CD4-positive, alpha-beta T cell treated with Interleukin-10 for 1 hour (primary cell): ENCODE measurements at regions not wholly inside any gene's neighbourhood (a gene's known extent, or its start where the extent isn't known, plus 50 kb on each side); places are given as distances from the start of the nearest gene placed in this dataset.
"Not testable (repeated sequence)": the region's sequence is repeated elsewhere in the genome, so short reads cannot be mapped to it uniquely, and the experiment has no call there.

Experiments
- DNase-seq: peaks from one replicate; pipeline ENCODE4 v3.0.0-alpha.2; 2020

DNA sequence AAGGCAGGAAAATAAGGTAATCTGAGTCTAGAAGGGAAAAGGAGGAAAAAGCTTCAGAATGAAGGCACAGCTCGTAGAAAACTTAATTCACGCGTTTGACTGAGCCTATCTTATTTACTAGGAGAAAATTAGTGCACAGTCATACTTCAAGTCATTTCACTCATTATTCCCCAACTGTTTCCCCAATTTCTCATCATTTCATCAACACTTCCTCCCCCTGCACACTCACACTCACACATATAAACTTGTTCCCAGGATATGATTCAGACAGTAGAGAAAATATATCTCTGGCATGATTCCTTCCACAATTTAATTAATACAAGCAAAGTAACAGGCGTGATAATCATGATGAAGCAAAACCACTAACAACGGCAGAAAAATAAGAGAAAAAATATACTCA, 94.5 kb upstream of the F13A1 start:
- DNase-seq: no peak

DNA sequence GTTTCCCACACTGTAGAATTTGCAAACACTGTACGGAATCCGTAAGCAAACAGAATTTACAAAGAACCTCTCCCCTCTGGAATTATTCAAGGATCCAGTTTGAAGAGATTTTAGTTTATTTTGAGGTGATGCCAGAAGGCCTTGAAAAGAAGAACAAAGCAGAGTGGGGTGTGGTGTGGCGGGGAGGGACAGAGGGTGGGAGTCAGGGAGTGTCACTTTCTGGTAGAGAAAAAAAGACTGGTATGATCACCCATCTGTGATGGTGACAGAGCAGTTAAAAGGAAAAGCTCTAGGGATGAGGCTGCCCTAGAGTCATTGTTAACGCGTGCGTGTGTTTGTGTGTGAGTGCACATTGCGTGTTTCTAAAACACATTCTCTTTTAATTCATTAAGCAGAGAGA, 97.0 kb upstream of the F13A1 start:
- no peak for DNase-seq

DNA sequence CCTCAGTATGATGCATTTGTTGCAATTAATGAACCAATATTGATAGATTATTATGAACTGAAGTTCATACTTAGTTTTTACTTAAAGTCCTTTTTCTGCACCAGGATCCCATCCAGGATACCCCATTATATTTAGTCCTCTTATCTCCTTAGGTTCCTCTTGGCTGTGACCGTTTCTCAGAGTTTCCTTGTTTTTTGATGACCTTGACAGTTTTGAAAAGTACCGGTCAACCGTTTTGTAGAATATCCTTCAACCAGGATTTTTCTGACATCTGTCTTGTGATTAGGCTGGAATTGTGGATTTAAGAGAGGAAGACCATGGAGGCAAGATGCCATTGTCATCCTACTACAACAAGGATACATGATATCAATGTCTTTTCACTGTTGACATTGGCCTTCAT, 98.0 kb upstream of the F13A1 start:
- no peak for DNase-seq

DNA sequence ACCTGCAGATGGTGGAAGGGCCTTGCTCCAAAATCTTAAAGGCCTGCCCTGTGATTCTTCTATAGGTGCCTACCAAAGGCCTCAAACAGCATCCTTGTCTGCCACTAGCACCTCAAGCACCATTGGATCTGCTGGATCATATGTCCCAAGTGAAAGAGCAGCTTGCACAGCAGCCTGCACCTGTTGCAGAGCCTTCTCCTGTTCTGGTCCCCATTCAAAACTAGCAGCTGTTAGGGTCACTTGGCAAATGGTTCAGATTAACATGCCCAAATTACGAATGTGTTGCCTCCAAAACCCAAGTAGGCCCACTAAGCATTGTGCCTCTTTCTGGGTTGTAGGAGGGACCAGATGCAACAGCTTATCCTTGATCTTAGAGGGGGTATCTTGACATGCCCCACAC, 99.6 kb upstream of the F13A1 start:
- DNase-seq: no peak

DNA sequence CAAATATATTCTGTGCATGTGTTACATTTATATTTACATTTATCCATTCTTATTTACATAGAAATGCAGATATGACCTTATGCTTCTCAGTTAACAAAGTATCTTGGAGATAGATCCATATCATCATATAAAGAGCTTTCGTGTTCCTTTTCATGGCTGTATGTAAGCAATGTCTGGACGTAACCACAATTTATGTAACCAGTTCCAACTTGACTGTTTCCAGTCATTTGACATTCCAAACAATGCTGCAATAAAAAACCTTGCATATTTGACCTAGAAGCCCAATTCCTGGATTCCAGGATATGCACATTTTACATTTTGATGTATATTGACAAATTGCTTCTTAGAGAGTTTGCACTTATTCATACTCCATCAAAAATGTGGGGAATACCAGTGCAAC, 113.7 kb upstream of the F13A1 start:
- DNase-seq: no peak

DNA sequence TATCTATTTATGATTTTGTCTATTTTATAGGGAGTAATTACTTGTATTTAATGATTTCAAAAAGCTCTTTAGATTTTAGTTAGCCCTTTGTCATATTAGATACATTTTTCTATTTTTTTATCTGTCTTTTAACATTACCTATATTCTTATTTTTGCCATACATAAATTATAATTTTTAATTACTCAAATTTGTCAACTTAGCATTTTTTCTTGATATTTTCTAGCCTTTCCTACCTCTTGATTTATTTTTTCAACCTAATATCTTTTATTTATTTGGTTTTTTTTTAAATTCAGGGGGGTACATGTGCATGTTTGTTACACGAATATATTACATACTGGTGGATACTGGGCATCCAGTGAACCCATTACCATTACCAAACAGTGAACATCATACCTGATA, 114.3 kb upstream of the F13A1 start:
- no peak for DNase-seq

DNA sequence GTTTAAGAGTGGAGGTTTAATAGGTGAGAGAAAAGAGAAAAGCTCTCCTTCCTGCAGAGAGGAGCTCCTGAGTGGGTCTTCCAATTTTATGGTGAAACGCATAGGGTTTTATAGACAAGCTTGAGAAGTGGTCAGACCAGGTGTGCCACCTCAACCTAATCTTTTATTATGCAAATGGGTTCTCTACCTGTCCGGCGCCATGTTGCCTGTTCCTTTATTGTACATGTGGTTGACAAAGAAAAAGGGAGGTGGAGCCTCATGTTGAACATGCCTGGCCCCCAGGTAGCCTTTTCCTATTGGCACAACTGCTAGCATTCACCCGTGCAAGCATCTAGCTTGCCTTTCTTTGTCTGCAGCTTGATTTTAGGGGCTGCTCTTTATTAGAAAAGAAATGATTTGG, 115.9 kb upstream of the F13A1 start:
- no peak for DNase-seq

DNA sequence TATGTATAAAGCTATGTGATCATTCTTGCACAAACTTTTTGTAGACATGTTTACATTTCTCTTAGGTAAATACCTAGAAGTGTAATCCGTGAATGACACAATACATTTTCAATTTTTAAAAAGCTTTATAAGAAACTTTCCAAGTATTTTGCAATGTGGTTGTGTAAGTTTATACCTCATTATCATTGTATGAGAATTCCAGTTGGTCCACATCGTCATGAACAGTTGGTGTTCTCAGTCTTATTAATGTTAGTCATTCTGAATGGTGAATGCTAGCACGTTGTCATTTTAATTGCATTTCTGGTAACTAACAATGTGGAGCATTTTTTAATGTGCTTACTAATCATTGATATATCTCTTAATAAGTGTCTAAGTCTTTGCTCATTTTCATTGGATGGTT, 116.5 kb upstream of the F13A1 start:
- no peak for DNase-seq

DNA sequence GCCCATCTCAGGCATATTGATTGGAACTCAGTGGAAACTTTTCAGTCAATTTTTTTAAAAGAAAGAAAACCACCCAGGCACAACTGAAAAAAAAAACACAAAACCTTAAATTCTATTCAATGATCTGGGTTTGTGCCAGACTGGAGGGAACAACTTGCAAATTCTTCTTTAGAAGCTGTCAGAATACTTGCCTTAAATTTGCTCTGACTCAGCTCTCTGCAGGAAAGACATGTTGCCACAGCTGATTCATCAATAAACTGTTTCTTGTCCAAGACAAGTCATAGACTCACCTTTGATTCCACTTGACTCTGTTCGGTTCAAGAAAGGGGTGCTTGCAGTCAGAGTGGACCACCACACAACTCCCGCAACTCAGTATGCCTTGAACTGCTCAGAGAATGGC, 117.8 kb upstream of the F13A1 start:
- no peak for DNase-seq

DNA sequence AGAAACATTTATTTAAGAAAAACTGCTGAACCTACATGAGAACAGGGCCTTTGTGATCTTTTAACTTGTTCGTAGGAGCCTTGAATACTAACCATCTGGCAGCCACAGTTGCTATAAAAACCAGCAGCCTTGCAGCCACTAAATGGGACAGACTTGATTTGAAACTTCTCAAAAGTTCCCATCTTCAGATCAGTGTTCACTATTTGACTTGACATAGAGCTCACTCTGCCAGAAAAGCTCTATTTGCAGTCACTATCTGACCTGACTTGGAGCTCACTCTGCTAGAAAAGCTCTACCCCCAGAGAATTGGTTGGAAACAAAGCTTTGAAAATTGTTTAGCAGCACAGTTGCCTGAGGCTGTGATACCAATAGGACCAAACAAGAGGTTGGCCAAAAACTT, 119.3 kb upstream of the F13A1 start:
- DNase-seq: no peak

DNA sequence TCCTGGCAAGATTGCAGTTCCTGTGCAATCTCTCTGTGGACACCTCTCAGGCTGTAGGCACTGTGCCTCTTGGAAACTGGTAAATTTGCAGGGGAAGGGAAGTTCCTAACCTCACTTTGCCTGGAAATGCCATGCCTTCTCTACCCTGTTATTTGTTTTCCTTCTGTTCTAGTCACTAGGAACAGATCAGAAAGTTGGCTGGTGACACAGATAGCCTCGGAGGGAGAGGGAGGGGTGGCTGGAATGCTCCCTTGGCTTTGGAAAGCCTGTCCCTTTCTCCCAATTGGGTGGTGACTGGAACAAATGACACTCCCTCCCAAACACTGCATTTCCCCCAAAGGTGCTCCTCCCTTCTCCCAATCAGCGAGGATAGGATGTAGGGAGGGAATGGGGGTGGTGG, 131.5 kb upstream of the F13A1 start:
- DNase-seq: no peak

DNA sequence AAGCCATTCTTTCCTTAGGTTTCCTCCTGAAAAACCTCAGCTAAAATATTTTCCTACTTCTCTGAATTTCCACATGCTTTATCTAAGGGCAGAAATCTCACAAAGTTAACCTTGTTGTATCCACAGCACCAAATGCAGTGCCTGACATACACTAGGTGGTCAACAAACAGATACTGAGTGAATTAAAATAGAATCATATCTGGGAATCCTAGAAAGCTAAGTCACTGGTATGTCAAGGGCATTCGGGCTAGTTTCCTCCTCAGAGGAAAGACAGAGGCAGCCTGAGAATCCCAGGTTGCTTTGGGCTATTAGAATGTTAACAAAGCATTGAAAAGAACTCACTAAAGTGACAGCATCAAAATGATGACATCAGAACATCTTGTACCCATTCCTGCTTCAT, 132.7 kb upstream of the F13A1 start:
- no peak for DNase-seq

DNA sequence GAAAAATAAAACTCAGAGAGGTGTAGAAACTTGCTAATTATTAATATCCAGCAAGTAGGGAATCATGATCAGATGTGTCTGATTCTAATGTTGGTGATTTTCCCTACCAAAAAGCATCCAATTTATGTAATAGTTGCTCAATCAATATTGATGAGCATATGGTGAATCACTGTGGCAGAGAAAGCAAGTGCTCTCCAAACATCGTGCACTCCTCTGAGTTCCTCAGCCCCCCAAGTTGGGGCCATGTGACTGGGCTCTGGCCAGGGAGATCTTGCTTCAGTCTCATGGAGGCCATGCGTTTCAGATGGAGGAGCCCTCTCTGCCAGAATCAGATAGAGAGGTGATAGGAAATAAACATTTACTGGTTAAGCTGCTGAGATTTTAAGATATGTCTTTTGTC, 133.2 kb upstream of the LY86 start:
- DNase-seq: no peak

DNA sequence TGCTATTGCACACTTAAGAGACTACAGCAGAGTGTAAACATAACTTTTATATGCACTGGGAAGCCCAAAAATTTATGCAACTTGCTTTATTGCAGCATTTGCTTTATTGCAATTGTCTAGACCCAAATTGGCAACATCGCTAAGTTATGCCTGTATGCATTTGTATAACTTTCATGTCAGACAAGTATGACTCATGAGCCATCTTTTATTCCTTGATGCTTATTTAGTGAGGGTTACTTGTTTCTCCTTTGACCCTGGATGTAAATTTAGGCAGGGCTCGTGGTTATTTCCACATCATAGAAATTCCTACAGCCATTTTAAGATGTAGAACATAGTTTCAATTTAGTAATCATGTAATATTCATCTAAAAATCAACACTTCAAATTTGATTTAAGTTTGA, 130.3 kb upstream of the LY86 start:
- no peak for DNase-seq

DNA sequence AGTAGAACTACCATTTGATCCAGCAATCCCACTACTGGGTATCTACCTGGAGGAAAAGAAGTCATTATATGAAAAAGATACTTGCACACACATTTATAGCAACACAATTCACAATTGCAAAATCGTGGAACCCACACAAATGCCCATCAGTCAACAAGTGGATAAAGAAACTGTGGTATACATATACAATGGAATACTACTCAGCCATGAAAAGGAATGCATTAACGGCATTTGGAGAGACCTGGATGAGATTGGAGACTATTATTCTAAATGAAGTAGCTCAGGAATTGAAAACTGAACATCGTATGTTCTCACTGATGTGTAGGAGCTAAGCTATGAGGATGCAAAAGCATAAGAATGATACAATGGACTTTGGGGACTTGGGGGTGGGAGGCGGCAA, 128.6 kb upstream of the LY86 start:
- DNase-seq: not testable (repeated sequence)

DNA sequence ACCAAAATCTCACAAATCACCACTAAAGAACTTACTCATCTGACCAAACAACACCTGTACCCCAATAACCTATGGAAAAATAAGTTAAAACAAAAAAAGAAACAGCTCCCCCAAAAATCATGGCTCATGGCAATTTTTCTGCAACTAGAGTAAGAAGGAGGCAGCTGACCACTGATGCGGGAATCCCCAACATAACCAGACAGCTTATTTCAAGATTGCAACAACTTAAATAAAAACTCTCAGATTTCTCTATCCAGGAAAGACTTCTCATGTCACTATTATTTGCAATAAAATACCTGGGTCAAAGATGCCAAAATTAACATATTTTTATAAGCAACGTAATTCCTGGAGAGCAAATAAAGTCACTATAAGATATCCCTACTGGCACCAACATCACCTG, 128.1 kb upstream of the LY86 start:
- no peak for DNase-seq

DNA sequence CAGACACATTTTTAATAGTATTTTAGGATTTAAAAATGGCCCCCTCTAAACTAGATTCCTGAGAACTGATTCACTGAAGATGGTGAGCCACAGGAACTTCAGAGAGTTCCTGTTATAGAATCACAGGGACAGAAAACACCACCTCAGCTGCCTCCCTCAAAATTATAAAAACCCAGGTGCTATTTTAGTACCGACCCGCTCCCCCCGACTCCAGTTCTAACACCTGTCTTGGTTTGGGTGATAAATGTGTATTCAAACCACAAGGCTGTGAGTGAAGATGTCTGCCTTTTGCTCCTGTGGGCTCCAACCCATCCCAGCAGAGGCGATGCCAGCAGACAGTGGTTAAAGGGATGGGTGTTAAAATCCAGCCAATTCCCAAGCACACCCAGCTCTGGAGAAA, 127.4 kb upstream of the LY86 start:
- no peak for DNase-seq

DNA sequence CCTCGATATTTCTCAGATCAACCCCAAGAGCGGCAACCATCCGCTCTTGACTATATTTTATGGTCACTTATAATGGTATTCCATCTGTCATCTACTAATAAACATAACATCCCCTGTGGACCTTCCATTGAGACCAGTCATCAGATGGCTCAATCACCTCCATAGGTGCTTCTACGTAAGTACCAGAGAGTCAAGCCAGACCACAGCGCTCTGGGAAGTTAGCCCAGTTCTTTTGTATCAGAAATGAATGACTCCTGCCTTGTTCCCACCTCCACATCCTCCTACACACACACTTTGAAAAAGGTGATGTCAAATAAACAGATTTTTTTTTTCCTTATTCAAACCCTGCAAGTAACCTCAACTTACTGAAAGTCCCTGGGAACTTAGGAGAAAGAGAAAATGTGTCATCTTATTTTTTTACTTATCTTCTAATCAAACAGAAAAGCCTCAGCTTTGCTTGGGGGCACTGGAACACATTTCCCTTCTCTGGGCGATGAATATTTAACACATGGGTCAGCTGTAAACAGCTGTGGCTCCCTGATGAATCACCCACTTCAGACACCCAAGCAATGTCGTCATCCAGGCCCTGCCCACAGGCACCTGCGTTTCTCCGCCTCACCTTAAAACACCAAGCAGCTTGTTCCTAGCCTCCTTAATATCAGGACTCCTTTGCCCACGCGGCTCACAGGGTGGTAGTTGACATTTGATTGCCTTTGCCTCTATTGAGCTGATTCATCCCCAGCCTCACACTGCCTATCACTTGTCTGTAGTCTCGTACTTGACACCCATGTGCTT, 121.4 kb upstream of the LY86 start:
- no peak for DNase-seq

DNA sequence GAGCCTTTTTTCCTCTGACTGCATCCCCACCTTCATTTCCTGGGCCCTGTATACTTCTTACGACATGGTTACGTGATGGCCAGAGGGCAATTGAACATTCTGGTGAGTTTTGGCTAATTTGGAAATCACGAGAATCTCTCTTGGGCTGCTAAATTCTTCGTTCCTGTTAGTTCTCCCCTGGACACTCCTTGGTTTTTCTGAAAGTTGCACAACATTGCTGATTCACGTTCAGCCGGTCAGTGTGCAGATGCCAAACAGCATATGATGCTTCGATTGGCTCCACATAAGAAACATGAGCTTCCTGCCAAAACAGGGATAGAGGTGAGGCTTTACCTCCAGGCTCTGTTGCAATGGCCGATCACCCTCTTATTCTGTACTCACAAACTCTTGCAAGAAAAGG, 119.4 kb upstream of the LY86 start:
- DNase-seq: no peak

DNA sequence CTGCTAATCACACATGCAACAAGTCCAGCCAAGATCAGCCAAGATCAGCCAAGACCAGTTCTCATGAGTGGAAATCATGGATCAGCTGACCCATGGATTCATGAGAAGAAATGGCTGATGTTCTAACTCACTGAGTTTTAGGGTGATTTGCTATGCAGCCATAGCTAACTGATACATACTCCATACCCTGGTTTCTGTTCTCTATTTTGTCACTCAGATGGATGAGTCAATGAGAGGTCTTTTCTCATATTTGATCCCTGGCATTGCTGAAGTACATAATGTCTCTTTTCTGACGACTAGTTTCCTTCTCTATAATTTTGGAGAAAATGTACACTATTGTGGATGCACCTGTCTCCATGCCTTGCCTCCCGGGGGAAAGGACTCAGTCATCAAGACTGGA, 118.4 kb upstream of the LY86 start:
- DNase-seq: no peak

DNA sequence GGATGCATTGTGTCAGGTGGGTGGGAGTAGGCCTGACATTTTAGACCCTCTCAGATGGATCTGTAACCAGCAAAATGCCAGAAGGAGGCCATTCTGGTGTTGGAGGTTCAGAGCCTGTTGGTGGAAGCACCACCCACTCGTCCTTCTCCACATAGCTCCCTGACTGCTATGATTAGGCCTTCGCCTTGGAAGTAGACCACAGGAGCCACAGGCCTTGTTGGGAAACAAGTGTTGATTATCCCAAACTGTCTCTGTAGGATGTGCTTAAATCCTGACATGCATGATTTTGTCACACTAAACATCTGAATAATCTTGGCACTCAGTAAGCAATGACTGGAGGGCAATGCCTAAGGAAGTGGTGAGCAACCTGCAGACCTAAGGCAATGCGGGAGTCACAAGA, 117.2 kb upstream of the LY86 start:
- no peak for DNase-seq

DNA sequence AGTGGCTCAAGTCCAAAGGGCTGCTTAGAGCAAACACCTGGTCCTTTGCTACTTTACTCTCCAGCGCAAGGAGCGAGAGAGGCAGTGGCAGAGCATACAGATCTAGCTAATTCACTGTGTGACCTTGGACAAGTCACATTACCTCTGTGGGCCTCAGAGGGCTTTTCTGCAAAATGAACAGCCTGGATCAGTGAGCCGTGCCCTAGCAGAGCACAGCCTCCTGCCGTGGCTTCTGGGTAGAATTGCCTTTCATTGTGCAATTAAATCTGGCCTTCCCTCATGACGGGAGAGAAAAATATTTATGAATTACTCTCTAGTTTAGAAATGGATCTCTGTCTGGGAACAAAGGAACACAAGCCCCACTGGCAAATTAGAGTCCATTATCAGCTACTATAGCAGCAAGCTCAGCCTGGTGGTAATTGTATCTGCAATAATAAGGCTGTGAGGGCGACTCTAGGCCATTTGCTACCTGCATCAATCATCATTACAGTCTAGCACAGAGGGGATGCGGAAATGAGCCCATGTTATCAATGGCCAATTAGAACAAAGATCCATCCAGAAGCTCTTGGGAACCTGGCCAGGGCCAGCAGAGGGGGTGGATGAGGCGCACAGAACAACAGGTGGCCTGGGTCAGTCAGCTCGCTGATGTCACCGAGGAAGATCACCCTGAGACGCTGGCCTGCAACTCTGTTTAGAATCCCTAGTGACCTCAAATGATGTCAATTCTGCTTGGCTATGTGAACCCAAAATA, 114.2 kb upstream of the LY86 start:
- no peak for DNase-seq

DNA sequence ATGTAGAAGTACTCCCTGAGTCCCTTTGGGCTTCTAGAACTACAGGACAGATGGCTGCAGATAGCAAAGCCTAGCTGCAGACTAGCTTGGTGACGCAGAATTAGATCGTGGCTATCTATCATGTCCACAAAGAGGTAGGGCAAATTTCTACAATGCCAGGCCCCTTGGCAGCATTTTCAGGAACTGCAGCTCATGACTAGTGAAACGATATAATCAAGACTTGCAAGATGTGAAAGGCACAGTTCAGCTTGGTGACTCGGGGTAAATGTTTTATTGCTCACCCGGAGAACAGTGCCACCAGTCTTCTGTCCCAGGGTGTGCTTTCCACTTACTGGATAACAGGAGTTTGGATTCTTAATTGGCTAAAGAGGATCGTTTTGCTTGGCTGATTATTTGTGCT, 108.7 kb upstream of the LY86 start:
- DNase-seq: no peak

DNA sequence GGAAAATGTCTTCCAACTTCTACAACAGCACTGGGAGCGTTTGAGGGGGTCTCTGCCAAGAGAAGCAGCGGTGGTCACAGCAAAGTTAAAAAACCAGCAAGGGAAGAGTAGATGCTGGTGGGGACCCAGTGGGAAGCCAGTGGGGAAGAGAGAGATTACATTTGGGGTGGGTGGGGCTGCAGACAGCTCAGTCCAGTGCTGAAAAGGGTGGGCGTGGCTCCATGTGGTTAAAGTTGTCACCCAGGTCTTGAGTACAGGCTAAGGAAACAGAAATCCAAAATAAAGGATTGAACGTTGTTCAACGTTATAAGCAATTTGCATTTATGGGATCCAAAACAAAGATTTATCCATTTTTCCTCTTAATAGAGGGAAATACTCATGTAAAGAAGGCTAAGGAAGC, 106.3 kb upstream of the LY86 start:
- no peak for DNase-seq

DNA sequence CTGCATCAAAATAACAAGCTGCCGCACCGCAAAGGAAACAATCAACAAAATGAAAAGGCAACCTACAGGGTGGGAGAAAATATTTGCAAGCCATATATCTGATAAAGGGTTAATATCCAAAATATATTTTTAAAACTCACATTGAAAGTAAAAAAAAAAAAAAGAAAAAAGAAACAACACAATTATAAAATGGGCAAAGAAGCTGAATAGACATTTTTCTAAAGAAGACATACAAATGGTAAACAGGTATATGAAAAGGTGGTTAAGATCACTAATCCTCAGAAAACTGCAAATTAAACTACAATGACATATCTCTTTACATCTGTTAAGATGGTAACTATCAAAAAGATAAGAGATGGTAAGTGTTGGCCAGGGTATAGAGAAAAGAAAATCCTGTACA, 105.4 kb upstream of the LY86 start:
- DNase-seq: no peak
